NCI-H1105 (cell line): ENCODE measurements at regions not wholly inside any gene's neighbourhood (a gene's known extent, or its start where the extent isn't known, plus 50 kb on each side); places are given as distances from the start of the nearest gene placed in this dataset.

Experiments used
- DNase-seq: peaks from one replicate; lab custom pipeline; 2025; lab: John Stamatoyannopoulos, UW

GRCh38 chr4:152159773-152160172 lies 376.1 kb downstream of the FBXW7 start:
- no peak for DNase-seq

GRCh38 chr4:152158225-152158624 lies 377.7 kb downstream of the FBXW7 start:
- DNase-seq: no peak

GRCh38 chr4:152157629-152158028 lies 378.3 kb downstream of the FBXW7 start:
- no peak for DNase-seq

- no peak for DNase-seq
These were observed 379.4 kb downstream of the FBXW7 start for GRCh38 chr4:152156442-152156841.

- no peak for DNase-seq
These were observed 380.8 kb downstream of the FBXW7 start for GRCh38 chr4:152155070-152155469.

GRCh38 chr4:152154433-152154832 lies 381.5 kb downstream of the FBXW7 start:
- DNase-seq: no peak

DNA sequence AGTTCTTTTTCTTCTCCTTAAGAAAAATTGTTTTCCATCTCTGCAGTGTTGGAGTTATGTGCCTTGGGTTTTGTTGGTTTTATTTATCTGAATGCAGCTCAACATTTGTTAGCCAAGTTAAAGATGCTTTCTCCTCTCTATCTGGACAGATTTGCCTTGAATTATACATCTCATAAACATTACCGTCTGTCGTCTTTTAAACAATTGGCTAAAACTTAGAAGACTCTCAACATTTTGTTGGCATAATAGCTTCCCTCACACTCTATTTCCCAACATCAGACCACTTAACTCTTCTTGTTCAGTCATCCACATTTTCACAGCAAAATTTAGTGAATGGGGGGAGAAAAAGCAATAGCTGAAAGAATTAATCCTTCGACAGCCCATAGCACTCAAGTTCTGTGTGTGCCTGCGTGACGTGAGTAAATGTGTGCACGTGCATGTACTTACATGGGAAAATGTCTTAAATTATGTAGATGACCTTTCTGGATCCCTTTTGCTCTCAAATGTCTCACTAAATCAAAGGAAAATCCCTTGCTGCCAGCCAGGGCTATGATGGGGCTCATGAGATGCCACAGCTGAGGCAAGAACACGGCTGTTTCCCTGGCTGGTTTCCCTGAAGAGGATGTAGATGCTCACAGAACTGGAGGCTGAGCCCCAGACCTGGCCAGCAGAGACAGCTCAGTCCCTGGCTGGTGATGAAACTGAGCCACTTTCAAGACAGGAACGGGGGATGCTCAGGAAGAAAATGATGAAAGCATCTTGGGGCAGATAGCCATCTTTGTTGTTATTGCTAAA lies 382.2 kb downstream of the FBXW7 start:
- DNase-seq: no peak

GRCh38 chr4:152150214-152150613 lies 385.7 kb downstream of the FBXW7 start:
- no peak for DNase-seq

DNA sequence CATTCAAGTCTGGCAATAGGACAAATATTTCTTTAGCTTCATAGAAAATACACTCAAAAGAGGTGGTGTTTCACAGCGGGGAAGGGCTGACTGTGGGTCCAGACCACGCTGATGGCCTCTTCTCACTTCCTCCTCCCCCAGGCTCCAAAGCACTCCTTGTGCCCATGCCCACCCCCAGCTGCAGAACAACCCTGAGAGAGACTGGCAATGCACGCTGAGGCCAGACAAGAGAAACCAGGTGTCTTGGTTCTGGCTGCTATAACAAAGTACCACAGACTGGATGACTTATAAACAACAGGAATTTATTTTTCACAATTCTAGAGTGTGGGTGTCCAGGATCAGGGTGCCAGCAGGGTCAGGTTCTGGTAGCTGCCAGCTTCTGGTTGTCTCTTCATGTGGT lies 386.1 kb downstream of the FBXW7 start:
- no peak for DNase-seq

DNA sequence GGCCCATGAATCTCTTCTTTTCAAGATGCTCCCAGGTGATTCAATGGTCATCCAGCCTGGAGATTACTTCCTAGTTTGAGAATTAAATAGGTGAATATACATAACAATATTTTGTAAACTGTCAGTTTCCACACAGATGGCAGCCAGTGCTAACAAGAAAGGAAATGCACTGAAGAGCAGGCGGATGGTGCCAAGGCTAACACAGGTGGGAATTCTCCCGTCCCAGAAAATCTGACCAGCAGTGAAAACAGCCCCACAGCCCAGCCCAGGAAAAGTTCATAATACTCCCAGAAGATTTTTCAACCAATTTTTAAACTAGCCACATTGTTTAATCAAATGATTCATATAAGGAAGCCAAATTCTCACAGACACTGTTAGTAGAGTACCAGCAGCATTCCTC lies 387.2 kb upstream of the GATB start:
- no peak for DNase-seq

- no peak for DNase-seq
These were observed 385.4 kb upstream of the GATB start for GRCh38 chr4:152146244-152146643.

DNA sequence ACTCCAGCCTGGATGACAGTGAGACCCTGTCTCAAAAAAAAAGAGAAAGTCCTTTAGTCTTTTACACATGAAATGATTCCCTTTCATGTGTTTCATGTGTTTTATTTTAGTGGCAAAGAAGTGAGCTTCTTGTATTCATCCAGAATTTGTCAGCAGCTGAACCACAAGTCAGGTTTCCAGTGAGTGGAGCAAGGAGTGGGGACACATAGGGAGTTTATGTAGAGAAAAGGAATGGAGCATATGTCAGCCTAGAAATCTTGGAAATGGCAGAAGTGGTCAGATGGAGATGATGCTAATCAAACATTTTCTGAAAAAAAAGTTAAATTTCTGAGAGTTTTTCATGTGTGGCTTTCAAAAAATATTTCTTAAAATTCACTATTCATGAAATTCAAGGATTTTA lies 383.0 kb upstream of the GATB start:
- no peak for DNase-seq

- DNase-seq: no peak
These were observed 377.6 kb upstream of the GATB start for GRCh38 chr4:152138451-152138850.

DNA sequence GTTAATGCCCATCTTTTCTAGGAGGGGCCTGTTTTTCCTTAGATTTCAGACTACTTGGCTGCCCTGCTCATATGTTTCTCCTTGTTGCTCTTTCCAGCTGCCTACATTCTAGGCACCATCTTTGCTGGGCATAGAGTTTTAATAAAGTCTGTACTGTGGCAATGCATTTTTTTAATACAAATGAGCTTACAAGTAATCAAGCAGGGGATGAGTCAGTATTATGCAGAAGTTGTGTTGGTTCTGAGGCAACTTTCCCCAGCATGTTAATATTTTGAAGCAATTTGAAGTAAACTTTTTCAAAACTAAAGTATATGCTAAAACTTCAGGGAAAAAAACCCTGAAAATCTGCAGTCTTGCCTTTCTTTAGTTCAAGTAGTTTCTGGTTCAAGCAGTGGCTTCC lies 372.0 kb upstream of the GATB start:
- DNase-seq: no peak

DNA sequence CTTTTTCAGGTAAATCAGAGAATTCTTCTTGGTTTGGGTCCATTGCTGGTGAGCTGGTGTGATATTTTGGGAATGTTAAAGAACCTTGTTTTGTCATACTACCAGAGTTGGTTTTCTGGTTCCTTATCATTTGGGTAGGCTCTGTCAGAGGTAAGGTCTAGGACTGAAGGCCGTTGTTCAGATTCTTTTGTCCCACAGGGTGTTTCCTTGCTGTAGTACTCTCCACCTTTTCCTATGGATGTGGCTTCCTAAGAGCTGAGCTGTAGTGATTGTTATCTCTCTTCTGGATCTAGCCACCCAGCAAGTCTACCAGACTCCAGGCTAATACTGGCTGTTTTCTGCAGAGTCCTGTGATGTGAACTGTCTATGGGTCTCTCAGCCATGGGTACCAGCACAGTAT lies 367.5 kb upstream of the GATB start:
- DNase-seq: no peak

DNA sequence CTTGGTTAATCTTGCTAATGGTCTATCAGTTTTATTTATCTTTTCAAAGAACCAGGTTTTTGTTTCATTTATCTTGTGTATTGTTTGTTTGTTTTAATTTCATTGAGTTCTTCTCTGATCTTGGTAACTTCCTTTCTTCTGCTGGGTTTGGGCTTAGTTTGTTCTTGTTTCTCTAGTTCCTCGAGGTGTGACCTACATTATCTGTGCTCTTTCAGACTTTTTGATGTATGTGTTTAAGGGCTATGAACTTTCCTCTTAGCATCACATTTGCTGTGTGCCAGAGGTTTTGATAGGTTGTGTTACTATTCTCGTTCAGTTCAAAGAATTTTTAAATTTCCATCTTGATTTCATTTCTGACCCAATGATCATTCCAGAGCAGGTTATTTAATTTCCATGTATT lies 365.4 kb upstream of the GATB start:
- no peak for DNase-seq

- DNase-seq: no peak
These were observed 358.2 kb upstream of the GATB start for GRCh38 chr4:152118819-152119553.

DNA sequence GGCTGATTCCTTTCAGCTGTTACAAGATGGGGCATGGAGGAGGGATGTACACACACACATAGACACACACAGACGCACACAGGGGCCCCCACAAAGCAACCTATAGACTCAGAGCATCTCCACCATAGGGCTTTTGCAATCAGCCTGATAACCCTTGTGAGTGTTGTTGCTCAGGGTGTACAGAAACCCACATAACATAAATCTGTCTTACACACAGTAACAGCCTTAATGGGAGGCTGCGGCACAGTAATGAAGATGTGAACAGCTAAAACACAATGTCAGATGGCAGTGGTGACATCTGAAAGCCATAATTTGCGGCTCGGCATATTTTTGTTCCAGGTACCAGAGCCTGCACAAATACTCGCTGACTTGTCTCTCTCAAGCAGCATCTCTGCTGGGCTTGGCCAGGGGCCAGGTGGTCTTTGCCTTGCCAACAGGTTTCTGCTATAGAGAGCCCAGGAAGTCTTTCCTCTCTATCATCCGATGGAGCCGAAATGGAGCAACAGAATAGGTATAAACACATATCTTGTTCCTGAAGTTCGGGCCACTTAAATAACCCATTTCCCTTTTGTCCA lies 357.2 kb upstream of the GATB start:
- DNase-seq: peak; percentile 44

DNA sequence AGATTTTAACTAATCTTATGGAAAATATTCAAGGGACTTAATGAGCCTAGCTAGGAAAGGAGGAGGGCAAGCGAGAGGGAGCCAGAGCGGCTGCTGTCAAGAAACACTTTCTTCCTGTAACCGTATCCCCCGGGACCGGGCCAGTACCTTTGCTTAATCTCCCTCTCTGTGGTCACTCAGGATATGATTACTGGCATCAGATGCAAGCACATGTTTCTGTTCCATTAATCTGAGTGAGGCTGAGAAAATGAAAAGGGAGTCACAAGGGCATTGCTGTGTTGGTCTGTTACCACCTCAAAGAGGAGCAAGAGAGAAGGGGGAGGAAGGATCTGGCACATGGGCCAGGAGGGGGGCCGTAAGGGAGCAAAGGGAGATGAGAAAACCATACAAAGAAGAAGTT lies 356.7 kb upstream of the GATB start:
- DNase-seq: no peak

DNA sequence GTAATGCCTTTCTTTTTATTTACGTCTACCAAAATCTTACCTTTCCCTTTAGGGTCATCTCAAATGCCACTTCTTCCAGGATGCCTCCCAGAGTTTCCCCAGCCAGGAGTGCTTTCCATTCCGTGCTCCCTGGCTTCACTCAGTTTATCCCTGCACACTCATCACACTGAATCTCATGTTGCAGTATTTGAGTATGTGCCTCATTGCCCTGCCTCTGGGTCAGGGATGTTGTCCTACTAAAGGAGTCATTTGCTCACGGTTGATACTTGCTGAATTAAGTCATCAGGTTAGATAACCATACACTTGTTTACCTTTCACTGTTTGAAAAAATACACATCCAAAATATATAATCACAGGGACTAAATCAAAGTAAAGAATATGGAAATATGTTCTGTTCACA lies 356.2 kb upstream of the GATB start:
- DNase-seq: no peak

- no peak for DNase-seq
These were observed 355.0 kb upstream of the GATB start for GRCh38 chr4:152115794-152116193.

GRCh38 chr4:152115118-152115517 lies 354.3 kb upstream of the GATB start:
- DNase-seq: no peak

DNA sequence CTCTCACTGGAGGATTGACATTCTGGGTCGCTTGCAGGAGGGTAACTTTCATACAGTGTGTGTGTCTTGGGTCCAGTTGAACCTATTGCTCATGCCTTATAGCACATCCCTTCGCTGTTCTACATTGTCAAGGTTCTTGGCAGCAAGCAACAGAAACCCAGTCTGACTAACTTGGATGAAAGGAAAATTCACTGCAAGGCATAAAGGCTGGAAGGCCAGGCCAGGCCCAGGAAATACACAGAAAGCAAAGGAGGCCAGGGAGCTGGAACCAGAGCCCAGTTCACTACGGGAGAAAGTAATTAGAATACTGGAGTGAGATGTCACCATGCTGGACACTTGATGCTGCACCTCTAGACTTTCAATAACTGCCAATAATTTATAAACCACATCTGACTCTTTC lies 353.8 kb upstream of the GATB start:
- no peak for DNase-seq
